Memory B cell (primary cell): ENCODE measurements at regions not wholly inside any gene's neighbourhood (a gene's known extent, or its start where the extent isn't known, plus 50 kb on each side); places are given as distances from the start of the nearest gene placed in this dataset.
"Not testable (repeated sequence)": the region's sequence is repeated elsewhere in the genome, so short reads cannot be mapped to it uniquely, and the experiment has no call there.

Experiments
- ATAC-seq: fragments of 150-1000 bp; cut with Tn5 transposase; 2 replicates; pipeline ENCODE4 v1.10.0; 2021; ENCODE audit warnings: low read depth, mild to moderate bottlenecking, moderate library complexity
- DNase-seq, 2 donors: peaks; one replicate each; pipeline ENCODE4 v3.0.0; 2022; ENCODE audit warnings: low spot score in 2 of 2
- H3K27ac Mint-ChIP-seq: one replicate; pipeline ENCODE4 v1.8.0; 2022; ENCODE audit warnings: mild to moderate bottlenecking, moderate library complexity, mixed read lengths
- H3K27me3 Mint-ChIP-seq: one replicate; pipeline ENCODE4 v1.8.0; 2022; ENCODE audit warnings: mixed read lengths
- H3K36me3 Mint-ChIP-seq: one replicate; pipeline ENCODE4 v1.8.0; 2022; ENCODE audit warnings: mild to moderate bottlenecking, mixed read lengths
- H3K4me1 Mint-ChIP-seq: one replicate; pipeline ENCODE4 v1.8.0; 2022; ENCODE audit warnings: mixed read lengths
- H3K4me3 Mint-ChIP-seq: one replicate; pipeline ENCODE4 v1.8.0; 2022; ENCODE audit warnings: mild to moderate bottlenecking, moderate library complexity, mixed read lengths
- H3K9me3 Mint-ChIP-seq: one replicate; pipeline ENCODE4 v1.8.0; 2022; ENCODE audit warnings: mixed read lengths

GRCh38 chr2:33707312-33707711, 108.2 kb upstream of the FAM98A start:
- no peak overlapping the region for H3K4me3 Mint-ChIP-seq
- no peaks in the 10 kb centered on the region for H3K9me3 Mint-ChIP-seq
- H3K27me3 Mint-ChIP-seq, result peaks cover 2% of the 10 kb centered on the region
- no peak overlapping the region for H3K27ac Mint-ChIP-seq
- no peaks in the 10 kb centered on the region for H3K36me3 Mint-ChIP-seq
- DNase-seq, result no peak
- H3K4me1 Mint-ChIP-seq, result peaks cover 2% of the 10 kb centered on the region
- no peak for ATAC-seq

- H3K36me3 Mint-ChIP-seq, result no peaks in the 10 kb centered on the region
- DNase-seq (no peak), ATAC-seq (no peak)
- no peaks in the 10 kb centered on the region for H3K9me3 Mint-ChIP-seq
- peaks cover 2% of the 10 kb centered on the region for H3K4me1 Mint-ChIP-seq
- no peak overlapping the region for H3K27ac Mint-ChIP-seq
- no peak overlapping the region for H3K4me3 Mint-ChIP-seq
- peaks cover 2% of the 10 kb centered on the region for H3K27me3 Mint-ChIP-seq
Observed at GRCh38 chr2:33706410-33706809, 107.3 kb upstream of the FAM98A start.

DNA sequence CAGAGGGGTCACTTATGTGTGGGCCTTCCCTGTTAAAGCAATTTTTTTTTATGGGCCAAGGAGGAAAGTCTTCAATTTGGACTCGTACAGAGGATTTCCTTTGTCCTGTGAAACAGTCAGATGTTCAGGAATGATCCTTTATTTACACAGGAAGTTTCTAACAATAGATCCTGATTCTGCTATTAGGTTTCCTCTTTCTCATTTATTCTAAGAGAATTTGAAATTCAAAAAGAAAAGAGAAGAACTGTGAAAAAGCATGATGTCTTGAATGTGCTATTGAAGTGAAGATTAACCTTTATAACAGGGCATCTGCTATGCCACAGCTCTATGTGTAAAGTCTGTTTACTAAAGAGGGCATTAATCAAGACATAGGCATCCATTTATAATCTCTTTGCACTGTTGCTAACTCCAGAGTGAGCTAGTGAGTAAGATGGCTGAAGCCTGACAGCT, 105.3 kb upstream of the FAM98A start:
- peaks cover 9% of the 10 kb centered on the region for H3K27me3 Mint-ChIP-seq
- no peak for ATAC-seq
- no peak for DNase-seq
- H3K27ac Mint-ChIP-seq, result no peak overlapping the region
- H3K36me3 Mint-ChIP-seq, result no peaks in the 10 kb centered on the region
- H3K4me3 Mint-ChIP-seq, result no peak overlapping the region
- H3K9me3 Mint-ChIP-seq, result no peaks in the 10 kb centered on the region
- H3K4me1 Mint-ChIP-seq, result peaks cover 2% of the 10 kb centered on the region

- DNase-seq, result no peak
- Mint-ChIP-seq H3K9me3 (peaks cover 8% of the 10 kb centered on the region), H3K4me3 (no peak overlapping the region), H3K27ac (no peak overlapping the region), H3K27me3 (peaks cover 20% of the 10 kb centered on the region), H3K36me3 (peaks cover 3% of the 10 kb centered on the region), H3K4me1 (no peaks in the 10 kb centered on the region)
- no peak for ATAC-seq
Observed at GRCh38 chr2:33696234-33696633, 97.1 kb upstream of the FAM98A start.

- Mint-ChIP-seq H3K27me3 (peaks cover 13% of the 10 kb centered on the region), H3K4me1 (no peaks in the 10 kb centered on the region), H3K4me3 (no peak overlapping the region), H3K36me3 (peaks cover 3% of the 10 kb centered on the region), H3K9me3 (peaks cover 9% of the 10 kb centered on the region), H3K27ac (no peak overlapping the region)
- ATAC-seq, result no peak
- DNase-seq, result no peak
Observed at GRCh38 chr2:33694904-33695303, 95.8 kb upstream of the FAM98A start.

DNA sequence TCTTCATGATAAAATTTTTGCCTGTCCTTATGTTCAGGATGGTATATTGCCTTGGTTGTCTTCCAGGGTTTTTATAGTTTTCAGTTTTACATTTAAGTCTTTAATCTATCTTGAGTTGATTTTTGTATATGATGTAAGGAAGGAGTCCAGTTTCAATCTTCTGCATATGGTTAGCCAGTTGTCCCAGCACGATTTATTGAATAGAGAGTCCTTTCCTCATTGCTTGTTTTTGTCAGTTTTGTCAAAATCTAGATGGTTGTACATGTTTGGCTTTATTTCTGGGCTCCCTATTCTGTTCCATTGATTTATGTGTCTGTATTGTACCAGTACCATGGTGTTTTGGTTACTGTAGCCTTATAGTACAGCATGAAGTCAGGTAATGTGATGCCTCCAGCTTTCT, 91.6 kb upstream of the FAM98A start:
- H3K36me3 Mint-ChIP-seq, ATAC-seq, H3K27ac Mint-ChIP-seq, DNase-seq, H3K27me3 Mint-ChIP-seq, H3K4me3 Mint-ChIP-seq, H3K4me1 Mint-ChIP-seq: not testable (repeated sequence)
- H3K9me3 Mint-ChIP-seq, result peaks cover 18% of the 10 kb centered on the region

DNA sequence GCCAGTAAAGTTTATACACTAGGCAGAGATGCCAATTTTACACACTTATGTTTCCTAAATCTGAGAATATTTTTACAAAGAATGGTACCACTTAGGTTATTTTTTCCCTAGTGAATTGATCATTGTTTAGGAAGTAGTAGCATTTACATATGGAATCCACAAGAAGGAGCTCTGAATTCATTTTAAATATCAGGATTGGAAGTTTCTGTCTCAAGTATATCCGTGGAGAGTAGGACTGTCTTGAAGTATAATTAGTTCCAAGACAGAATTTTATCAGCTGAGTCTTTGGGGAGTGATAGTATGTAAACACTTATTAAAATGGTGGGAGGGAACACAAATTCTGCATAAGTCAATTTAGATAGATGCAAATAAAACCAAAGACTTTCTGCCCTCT, 82.3 kb upstream of the FAM98A start:
- Mint-ChIP-seq H3K4me1 (no peaks in the 10 kb centered on the region), H3K27ac (no peak overlapping the region), H3K36me3 (no peaks in the 10 kb centered on the region), H3K9me3 (peaks cover 5% of the 10 kb centered on the region), H3K4me3 (no peak overlapping the region), H3K27me3 (peaks cover 6% of the 10 kb centered on the region)
- no peak for ATAC-seq
- DNase-seq, result no peak

- DNase-seq (no peak), ATAC-seq (no peak)
- H3K4me3 Mint-ChIP-seq, result no peak overlapping the region
- H3K36me3 Mint-ChIP-seq, result no peaks in the 10 kb centered on the region
- H3K27me3 Mint-ChIP-seq, result peaks cover 6% of the 10 kb centered on the region
- H3K9me3 Mint-ChIP-seq, result peaks cover 3% of the 10 kb centered on the region
- no peak overlapping the region for H3K27ac Mint-ChIP-seq
- no peaks in the 10 kb centered on the region for H3K4me1 Mint-ChIP-seq
Observed at GRCh38 chr2:33680644-33681363, 81.7 kb upstream of the FAM98A start.

DNA sequence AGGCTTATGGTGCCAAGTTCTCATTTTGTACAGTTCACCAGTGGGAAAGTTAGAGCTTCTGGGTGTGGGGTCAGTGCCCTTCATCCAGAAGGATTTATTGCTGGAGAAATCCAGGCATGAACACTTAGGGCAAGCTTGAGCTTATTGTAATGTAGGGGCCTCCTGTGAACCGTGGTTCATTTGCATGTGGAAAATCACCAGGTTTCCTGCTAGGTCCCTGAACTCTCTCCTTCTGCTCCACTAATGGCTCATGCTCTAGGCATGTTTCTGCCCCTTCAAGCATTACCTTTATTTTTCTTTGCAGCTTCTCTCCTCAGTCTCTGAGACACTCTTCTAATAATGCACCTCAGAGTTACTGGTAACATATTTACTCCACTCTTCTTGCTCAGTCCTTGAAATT, 79.3 kb upstream of the FAM98A start:
- H3K36me3 Mint-ChIP-seq, result no peaks in the 10 kb centered on the region
- H3K4me3 Mint-ChIP-seq, result no peak overlapping the region
- peaks cover 6% of the 10 kb centered on the region for H3K27me3 Mint-ChIP-seq
- ATAC-seq, result no peak
- H3K27ac Mint-ChIP-seq, result no peak overlapping the region
- DNase-seq, result no peak
- no peaks in the 10 kb centered on the region for H3K9me3 Mint-ChIP-seq
- H3K4me1 Mint-ChIP-seq, result no peaks in the 10 kb centered on the region

GRCh38 chr2:33673937-33674336, 74.8 kb upstream of the FAM98A start:
- Mint-ChIP-seq H3K9me3 (no peaks in the 10 kb centered on the region), H3K4me3 (no peak overlapping the region), H3K27me3 (peaks cover 3% of the 10 kb centered on the region), H3K36me3 (no peaks in the 10 kb centered on the region), H3K27ac (no peak overlapping the region), H3K4me1 (no peaks in the 10 kb centered on the region)
- DNase-seq (no peak), ATAC-seq (no peak)

DNA sequence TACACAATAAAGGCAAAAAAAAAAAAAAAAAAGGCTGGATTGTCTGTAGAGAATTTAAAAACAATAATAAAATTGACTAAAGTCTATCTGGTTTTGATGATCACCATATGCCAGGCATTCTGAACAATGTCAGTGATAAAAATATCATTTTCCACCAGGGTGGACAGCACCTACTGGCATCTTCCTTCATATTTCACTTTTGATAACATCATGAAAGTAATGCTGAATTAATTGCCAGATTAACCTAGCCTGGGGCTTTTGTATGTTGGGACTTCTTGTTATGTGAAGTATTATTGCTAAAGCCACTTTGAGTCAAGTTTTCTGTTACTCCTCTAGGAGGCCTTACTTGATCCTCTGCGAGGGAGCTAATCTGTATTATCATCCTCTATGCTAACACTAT, 73.8 kb upstream of the FAM98A start:
- H3K9me3 Mint-ChIP-seq, result no peaks in the 10 kb centered on the region
- no peak overlapping the region for H3K4me3 Mint-ChIP-seq
- H3K27me3 Mint-ChIP-seq, result peaks cover 3% of the 10 kb centered on the region
- no peaks in the 10 kb centered on the region for H3K36me3 Mint-ChIP-seq
- DNase-seq (no peak), ATAC-seq (no peak)
- no peak overlapping the region for H3K27ac Mint-ChIP-seq
- H3K4me1 Mint-ChIP-seq, result no peaks in the 10 kb centered on the region

DNA sequence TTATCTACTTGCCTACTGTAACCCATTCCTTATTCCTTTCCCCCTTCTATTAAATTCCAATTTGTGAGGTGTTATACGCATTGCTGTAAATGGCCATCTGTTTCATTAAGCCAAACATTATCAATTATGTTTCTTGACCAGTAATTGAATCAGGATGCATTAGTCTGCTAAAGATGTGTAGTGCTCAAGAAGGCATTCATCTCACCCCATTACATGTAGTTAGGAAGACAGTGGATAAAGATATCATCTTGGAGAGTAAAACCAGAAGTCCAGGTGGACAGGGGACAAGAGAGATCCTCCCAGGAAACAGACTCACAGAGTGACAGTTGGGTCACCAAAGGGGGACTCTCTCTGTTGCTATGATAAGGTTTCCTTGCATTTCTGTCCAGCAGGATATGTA, 73.3 kb upstream of the FAM98A start:
- Mint-ChIP-seq H3K27ac (no peak overlapping the region), H3K36me3 (no peaks in the 10 kb centered on the region), H3K4me1 (no peaks in the 10 kb centered on the region), H3K9me3 (no peaks in the 10 kb centered on the region), H3K4me3 (no peak overlapping the region), H3K27me3 (peaks cover 3% of the 10 kb centered on the region)
- ATAC-seq (no peak), DNase-seq (no peak)

GRCh38 chr2:33671198-33671597, 72.1 kb upstream of the FAM98A start:
- Mint-ChIP-seq H3K4me1 (no peaks in the 10 kb centered on the region), H3K36me3 (no peaks in the 10 kb centered on the region), H3K27me3 (peaks cover 3% of the 10 kb centered on the region), H3K4me3 (no peak overlapping the region), H3K27ac (no peak overlapping the region), H3K9me3 (no peaks in the 10 kb centered on the region)
- DNase-seq, result no peak
- ATAC-seq, result no peak

DNA sequence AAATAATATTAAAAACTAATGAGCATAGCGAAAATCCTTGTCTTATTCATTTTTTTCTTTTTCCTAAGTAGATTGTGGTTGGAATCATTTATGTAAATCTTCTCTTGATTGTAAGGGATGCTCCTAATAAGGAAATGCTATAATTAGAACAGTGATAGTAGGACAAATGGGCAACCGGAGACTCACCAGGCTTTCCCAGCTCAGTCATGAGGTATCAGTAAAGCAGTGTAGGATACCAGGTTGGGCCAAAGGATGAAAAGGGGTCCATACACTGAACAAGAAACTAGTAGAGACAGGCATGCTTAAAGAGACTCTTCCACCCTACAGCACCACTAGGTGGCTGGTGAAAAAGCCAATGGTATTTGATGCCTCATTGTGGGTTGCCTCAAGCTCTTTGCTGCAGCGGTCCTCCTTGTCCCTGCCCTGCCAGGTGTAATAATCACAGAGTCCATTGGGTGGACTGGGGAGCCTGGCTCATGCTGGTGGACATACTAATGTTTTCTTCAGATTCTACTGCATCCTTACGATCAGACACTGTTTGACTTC, 71.4 kb upstream of the FAM98A start:
- ATAC-seq (no peak), DNase-seq (no peak)
- Mint-ChIP-seq H3K27ac (no peak overlapping the region), H3K4me1 (no peaks in the 10 kb centered on the region), H3K27me3 (peaks cover 3% of the 10 kb centered on the region), H3K36me3 (no peaks in the 10 kb centered on the region), H3K4me3 (no peak overlapping the region), H3K9me3 (no peaks in the 10 kb centered on the region)

GRCh38 chr2:33666879-33667278, 67.8 kb upstream of the FAM98A start:
- peaks cover 3% of the 10 kb centered on the region for H3K27me3 Mint-ChIP-seq
- no peaks in the 10 kb centered on the region for H3K36me3 Mint-ChIP-seq
- no peak for ATAC-seq
- no peak overlapping the region for H3K4me3 Mint-ChIP-seq
- no peak for DNase-seq
- no peak overlapping the region for H3K27ac Mint-ChIP-seq
- peaks cover 2% of the 10 kb centered on the region for H3K9me3 Mint-ChIP-seq
- H3K4me1 Mint-ChIP-seq, result no peaks in the 10 kb centered on the region
